Activated T-helper 17 cell treated with anti-CD3 and anti-CD28 coated beads, Interleukin-2, amount 50 U/mL, for 72 hours (primary cell): ENCODE measurements at regions not wholly inside any gene's neighbourhood (a gene's known extent, or its start where the extent isn't known, plus 50 kb on each side); places are given as distances from the start of the nearest gene placed in this dataset.

Source experiments
- ATAC-seq: fragments of 150-1000 bp; cut with Tn5 transposase; replicated peaks from 2 replicates; pipeline ENCODE4 v1.10.0; 2021; ENCODE audit warnings: mild to moderate bottlenecking, moderate library complexity
- H3K27ac Mint-ChIP-seq: one replicate; pipeline ENCODE4 v1.8.0; 2022; ENCODE audit warnings: mixed read lengths
- H3K27me3 Mint-ChIP-seq: one replicate; pipeline ENCODE4 v1.8.0; 2022; ENCODE audit warnings: mixed read lengths
- H3K36me3 Mint-ChIP-seq: one replicate; pipeline ENCODE4 v1.8.0; 2022; ENCODE audit warnings: low read depth, mild to moderate bottlenecking, mixed read lengths
- H3K4me1 Mint-ChIP-seq: one replicate; pipeline ENCODE4 v1.8.0; 2022; ENCODE audit warnings: mixed read lengths
- H3K4me3 Mint-ChIP-seq: one replicate; pipeline ENCODE4 v1.8.0; 2022; ENCODE audit warnings: mild to moderate bottlenecking, mixed read lengths
- H3K9me3 Mint-ChIP-seq: one replicate; pipeline ENCODE4 v1.8.0; 2022; ENCODE audit warnings: mixed read lengths

- Mint-ChIP-seq H3K36me3 (no peaks in the 10 kb centered on the region), H3K27ac (no peak overlapping the region), H3K4me3 (no peak overlapping the region), H3K27me3 (no peaks in the 10 kb centered on the region), H3K9me3 (no peaks in the 10 kb centered on the region), H3K4me1 (no peaks in the 10 kb centered on the region)
- no peak for ATAC-seq
These were observed 351.8 kb downstream of the CASP12 start for GRCh38 chr11:104546501-104546900.

- Mint-ChIP-seq H3K4me3 (no peak overlapping the region), H3K27ac (no peak overlapping the region), H3K27me3 (no peaks in the 10 kb centered on the region), H3K4me1 (no peaks in the 10 kb centered on the region), H3K36me3 (no peaks in the 10 kb centered on the region), H3K9me3 (no peaks in the 10 kb centered on the region)
- ATAC-seq, result no peak
These were observed 356.6 kb downstream of the CASP12 start for GRCh38 chr11:104541701-104542100.

- no peaks in the 10 kb centered on the region for H3K4me1 Mint-ChIP-seq
- ATAC-seq, result no peak
These were observed 359.9 kb downstream of the CASP12 start for GRCh38 chr11:104538313-104538712.

GRCh38 chr11:104534278-104534677, 364.0 kb downstream of the CASP12 start:
- ATAC-seq, result no peak
- no peaks in the 10 kb centered on the region for H3K27me3 Mint-ChIP-seq
- H3K4me3 Mint-ChIP-seq, result no peak overlapping the region
- no peaks in the 10 kb centered on the region for H3K36me3 Mint-ChIP-seq
- H3K4me1 Mint-ChIP-seq, result no peaks in the 10 kb centered on the region
- H3K27ac Mint-ChIP-seq, result no peak overlapping the region
- H3K9me3 Mint-ChIP-seq, result no peaks in the 10 kb centered on the region

More at GRCh38 chr11:104538313-104538712, 359.9 kb downstream of the CASP12 start:
- Mint-ChIP-seq H3K27ac (no peak overlapping the region), H3K4me3 (no peak overlapping the region), H3K36me3 (no peaks in the 10 kb centered on the region), H3K27me3 (no peaks in the 10 kb centered on the region), H3K9me3 (no peaks in the 10 kb centered on the region)

- Mint-ChIP-seq H3K27me3 (no peaks in the 10 kb centered on the region), H3K27ac (no peak overlapping the region), H3K9me3 (no peaks in the 10 kb centered on the region), H3K4me1 (no peaks in the 10 kb centered on the region), H3K36me3 (no peaks in the 10 kb centered on the region), H3K4me3 (no peak overlapping the region)
- no peak for ATAC-seq
These were observed 366.4 kb downstream of the CASP12 start for GRCh38 chr11:104531894-104532293.

- no peak overlapping the region for H3K4me3 Mint-ChIP-seq
- no peaks in the 10 kb centered on the region for H3K9me3 Mint-ChIP-seq
- H3K4me1 Mint-ChIP-seq, result no peaks in the 10 kb centered on the region
- H3K27me3 Mint-ChIP-seq, result no peaks in the 10 kb centered on the region
- peak; percentile 40 for ATAC-seq
- no peak overlapping the region for H3K27ac Mint-ChIP-seq
- H3K36me3 Mint-ChIP-seq, result no peaks in the 10 kb centered on the region
These were observed 367.1 kb upstream of the PDGFD start for GRCh38 chr11:104531075-104531474.

- ATAC-seq, result no peak
- no peak overlapping the region for H3K4me3 Mint-ChIP-seq
- H3K36me3 Mint-ChIP-seq, result no peaks in the 10 kb centered on the region
- H3K27me3 Mint-ChIP-seq, result no peaks in the 10 kb centered on the region
- no peak overlapping the region for H3K27ac Mint-ChIP-seq
- H3K4me1 Mint-ChIP-seq, result no peaks in the 10 kb centered on the region
- H3K9me3 Mint-ChIP-seq, result no peaks in the 10 kb centered on the region
These were observed 366.0 kb upstream of the PDGFD start for GRCh38 chr11:104529906-104530305.

- Mint-ChIP-seq H3K36me3 (no peaks in the 10 kb centered on the region), H3K27me3 (no peaks in the 10 kb centered on the region), H3K9me3 (no peaks in the 10 kb centered on the region), H3K4me3 (no peak overlapping the region), H3K27ac (no peak overlapping the region), H3K4me1 (no peaks in the 10 kb centered on the region)
- no peak for ATAC-seq
These were observed 365.3 kb upstream of the PDGFD start for GRCh38 chr11:104529213-104529612.

- H3K27ac Mint-ChIP-seq, result no peak overlapping the region
- no peak for ATAC-seq
- H3K4me1 Mint-ChIP-seq, result no peaks in the 10 kb centered on the region
- no peak overlapping the region for H3K4me3 Mint-ChIP-seq
- no peaks in the 10 kb centered on the region for H3K27me3 Mint-ChIP-seq
- no peaks in the 10 kb centered on the region for H3K9me3 Mint-ChIP-seq
- no peaks in the 10 kb centered on the region for H3K36me3 Mint-ChIP-seq
These were observed 362.1 kb upstream of the PDGFD start for GRCh38 chr11:104526006-104526405.

GRCh38 chr11:104525416-104525815, 361.5 kb upstream of the PDGFD start:
- Mint-ChIP-seq H3K27me3 (no peaks in the 10 kb centered on the region), H3K4me3 (no peak overlapping the region), H3K36me3 (no peaks in the 10 kb centered on the region), H3K4me1 (no peaks in the 10 kb centered on the region), H3K27ac (no peak overlapping the region), H3K9me3 (no peaks in the 10 kb centered on the region)
- ATAC-seq, result no peak

GRCh38 chr11:104524254-104524653, 360.3 kb upstream of the PDGFD start:
- H3K4me3 Mint-ChIP-seq, result no peak overlapping the region
- no peak for ATAC-seq
- H3K36me3 Mint-ChIP-seq, result no peaks in the 10 kb centered on the region
- no peaks in the 10 kb centered on the region for H3K27me3 Mint-ChIP-seq
- H3K9me3 Mint-ChIP-seq, result no peaks in the 10 kb centered on the region
- no peak overlapping the region for H3K27ac Mint-ChIP-seq
- H3K4me1 Mint-ChIP-seq, result no peaks in the 10 kb centered on the region

- no peaks in the 10 kb centered on the region for H3K9me3 Mint-ChIP-seq
- no peak overlapping the region for H3K27ac Mint-ChIP-seq
- no peak for ATAC-seq
- H3K4me1 Mint-ChIP-seq, result no peaks in the 10 kb centered on the region
- no peak overlapping the region for H3K4me3 Mint-ChIP-seq
- no peaks in the 10 kb centered on the region for H3K27me3 Mint-ChIP-seq
- no peaks in the 10 kb centered on the region for H3K36me3 Mint-ChIP-seq
These were observed 359.7 kb upstream of the PDGFD start for GRCh38 chr11:104523611-104524010.

GRCh38 chr11:104522650-104523049, 358.7 kb upstream of the PDGFD start:
- Mint-ChIP-seq H3K36me3 (no peaks in the 10 kb centered on the region), H3K4me3 (no peak overlapping the region), H3K4me1 (no peaks in the 10 kb centered on the region), H3K27me3 (no peaks in the 10 kb centered on the region), H3K27ac (no peak overlapping the region), H3K9me3 (no peaks in the 10 kb centered on the region)
- ATAC-seq, result no peak

- ATAC-seq, result no peak
- H3K27me3 Mint-ChIP-seq, result no peaks in the 10 kb centered on the region
- H3K27ac Mint-ChIP-seq, result no peak overlapping the region
- no peaks in the 10 kb centered on the region for H3K4me1 Mint-ChIP-seq
- no peaks in the 10 kb centered on the region for H3K9me3 Mint-ChIP-seq
- H3K4me3 Mint-ChIP-seq, result no peak overlapping the region
- H3K36me3 Mint-ChIP-seq, result no peaks in the 10 kb centered on the region
These were observed 358.2 kb upstream of the PDGFD start for GRCh38 chr11:104522123-104522522.

- Mint-ChIP-seq H3K9me3 (no peaks in the 10 kb centered on the region), H3K27me3 (peaks cover 7% of the 10 kb centered on the region)
These were observed 346.2 kb upstream of the PDGFD start for GRCh38 chr11:104510169-104510568.

GRCh38 chr11:104490182-104490581, 326.2 kb upstream of the PDGFD start:
- H3K27me3 Mint-ChIP-seq, result peaks cover 3% of the 10 kb centered on the region
- H3K36me3 Mint-ChIP-seq, result no peaks in the 10 kb centered on the region
- H3K9me3 Mint-ChIP-seq, result peaks cover 8% of the 10 kb centered on the region
- ATAC-seq, result no peak
- H3K4me3 Mint-ChIP-seq, result no peak overlapping the region
- no peaks in the 10 kb centered on the region for H3K4me1 Mint-ChIP-seq
- no peak overlapping the region for H3K27ac Mint-ChIP-seq

More at GRCh38 chr11:104510169-104510568, 346.2 kb upstream of the PDGFD start:
- no peaks in the 10 kb centered on the region for H3K4me1 Mint-ChIP-seq
- no peak overlapping the region for H3K27ac Mint-ChIP-seq
- H3K36me3 Mint-ChIP-seq, result no peaks in the 10 kb centered on the region
- no peak overlapping the region for H3K4me3 Mint-ChIP-seq
- ATAC-seq, result no peak
